Non-pigmented ciliary epithelial cell (primary cell): ENCODE measurements at regions not wholly inside any gene's neighbourhood (a gene's known extent, or its start where the extent isn't known, plus 50 kb on each side); places are given as distances from the start of the nearest gene placed in this dataset.
"Not testable (repeated sequence)": the region's sequence is repeated elsewhere in the genome, so short reads cannot be mapped to it uniquely, and the experiment has no call there.

Source experiments
- DNase-seq: peaks from one replicate; pipeline ENCODE4 v3.0.0-alpha.2; 2010; ENCODE audit warnings: low read depth

- DNase-seq, result no peak
These were observed 220.3 kb upstream of the TAS2R1 start for GRCh38 chr5:9850456-9850855.

DNA sequence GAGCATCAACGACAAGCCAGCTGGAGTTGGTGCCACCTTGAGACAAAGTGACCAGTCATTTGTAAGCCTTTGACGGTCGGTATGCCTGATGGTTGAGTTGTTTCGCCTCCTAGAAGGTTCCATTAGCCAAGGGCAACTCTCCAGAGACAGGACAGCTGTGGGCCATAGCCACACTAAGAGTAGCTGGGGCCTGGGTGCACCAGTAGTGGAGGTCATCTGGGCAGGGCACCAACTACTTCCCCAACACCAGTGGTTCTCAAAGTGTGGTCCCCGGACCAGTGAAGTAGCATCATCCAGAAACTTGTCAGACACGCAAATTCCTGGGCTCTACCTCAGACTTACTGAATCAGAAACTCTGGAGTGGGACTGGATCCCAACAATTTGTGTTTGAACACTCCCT lies 217.5 kb upstream of the TAS2R1 start:
- DNase-seq, result no peak

DNA sequence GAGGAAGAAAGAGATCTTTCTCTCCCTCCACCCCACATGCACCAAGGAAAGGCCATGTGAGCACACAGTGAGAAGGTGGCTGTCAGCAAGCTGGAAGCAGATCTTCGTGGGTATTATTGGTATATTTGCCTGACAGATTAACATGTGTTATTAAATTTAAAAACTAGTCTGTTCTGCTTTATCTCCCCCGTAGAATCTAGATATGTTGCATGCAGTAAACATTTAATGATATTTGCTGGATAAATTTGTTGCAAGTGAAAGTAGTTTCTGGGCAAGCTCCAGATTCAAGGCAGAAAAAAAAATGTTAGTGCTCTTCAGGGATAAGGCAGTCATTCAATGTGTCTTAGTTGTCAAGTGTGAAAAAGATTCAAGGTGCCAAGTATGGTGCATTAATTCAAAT lies 215.0 kb upstream of the TAS2R1 start:
- DNase-seq, result no peak

- DNase-seq, result no peak
These were observed 211.5 kb upstream of the TAS2R1 start for GRCh38 chr5:9841516-9842170.

- no peak for DNase-seq
These were observed 208.8 kb upstream of the TAS2R1 start for GRCh38 chr5:9838916-9839315.

GRCh38 chr5:9834871-9835770 lies 205.0 kb upstream of the TAS2R1 start:
- no peak for DNase-seq

DNA sequence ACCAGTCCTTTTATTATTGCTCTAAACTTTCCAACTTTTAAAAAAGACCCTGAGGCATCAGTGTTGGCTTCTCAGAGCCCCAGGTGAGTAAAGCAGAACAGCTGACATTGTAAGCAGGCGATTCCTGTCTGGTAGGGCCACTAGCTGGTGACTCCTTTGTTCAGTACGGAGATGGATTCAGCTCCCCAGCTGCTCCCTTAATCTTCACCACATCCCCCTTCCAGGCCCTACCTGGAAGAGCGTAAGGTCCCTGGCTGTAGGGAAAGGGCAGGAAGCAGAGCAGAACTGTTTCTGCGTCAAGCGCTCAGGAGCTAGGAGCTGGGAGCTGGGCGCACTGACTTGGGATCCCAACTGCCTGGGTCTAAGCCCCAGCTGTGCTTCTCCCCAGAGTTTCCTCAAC lies 203.7 kb upstream of the TAS2R1 start:
- DNase-seq, result no peak

DNA sequence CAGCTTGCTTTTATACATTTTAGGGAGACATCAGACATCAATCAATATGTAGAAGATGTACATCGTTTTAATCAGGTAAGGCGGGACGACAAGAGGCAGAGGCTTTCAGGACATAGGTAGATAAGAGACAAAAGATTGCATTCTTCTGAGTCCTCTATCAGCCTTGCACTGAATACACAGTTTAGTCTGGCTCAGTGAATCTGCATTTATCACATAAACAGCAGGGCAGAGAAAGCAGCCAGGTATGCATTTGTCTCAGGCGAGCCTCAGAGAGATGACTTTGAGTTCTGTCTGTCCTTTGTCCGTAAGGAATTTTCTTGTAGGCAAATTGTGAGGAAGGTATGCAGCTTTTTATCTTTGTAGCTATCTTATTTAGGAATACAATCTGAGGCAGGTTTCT lies 202.8 kb upstream of the TAS2R1 start:
- no peak for DNase-seq

- no peak for DNase-seq
These were observed 201.7 kb upstream of the TAS2R1 start for GRCh38 chr5:9831823-9832222.

DNA sequence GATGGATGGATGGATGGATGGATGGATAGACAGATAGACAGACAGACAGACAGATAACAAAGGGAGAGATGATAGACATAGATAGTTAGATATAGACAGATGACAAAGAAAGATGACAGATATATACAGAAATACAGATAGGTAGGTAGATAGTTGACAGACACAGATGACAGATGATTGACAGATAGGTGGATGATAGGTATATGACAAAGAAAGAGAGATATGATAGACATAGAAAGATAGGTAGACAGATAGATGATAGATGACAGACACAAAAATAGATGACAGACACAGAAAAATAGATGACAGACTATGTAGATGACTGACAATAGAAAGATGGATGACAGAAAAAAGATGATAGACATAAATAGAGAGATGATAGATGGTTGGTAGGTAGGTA lies 200.0 kb upstream of the TAS2R1 start:
- no peak for DNase-seq

DNA sequence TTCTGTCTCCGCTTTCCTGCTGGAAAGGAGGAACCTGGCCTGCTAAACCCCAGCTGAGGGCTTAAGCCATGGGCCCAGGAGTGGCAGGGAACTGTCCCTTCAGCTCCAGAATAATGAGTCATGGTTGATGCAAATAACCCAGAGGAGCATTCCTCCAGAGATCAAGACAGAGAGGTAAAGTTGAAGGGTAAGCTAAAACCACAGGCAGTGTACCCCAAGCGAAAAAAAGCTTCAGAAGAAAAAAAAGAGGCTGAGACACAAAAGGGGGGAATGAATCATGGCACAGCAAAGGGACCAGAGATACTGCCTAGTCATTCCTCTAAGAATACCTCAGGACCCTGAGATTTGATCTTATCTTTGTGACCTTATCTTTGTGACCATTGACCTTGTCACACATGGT lies 199.5 kb upstream of the TAS2R1 start:
- DNase-seq, result no peak

- no peak for DNase-seq
These were observed 190.7 kb upstream of the TAS2R1 start for GRCh38 chr5:9820691-9821449.

DNA sequence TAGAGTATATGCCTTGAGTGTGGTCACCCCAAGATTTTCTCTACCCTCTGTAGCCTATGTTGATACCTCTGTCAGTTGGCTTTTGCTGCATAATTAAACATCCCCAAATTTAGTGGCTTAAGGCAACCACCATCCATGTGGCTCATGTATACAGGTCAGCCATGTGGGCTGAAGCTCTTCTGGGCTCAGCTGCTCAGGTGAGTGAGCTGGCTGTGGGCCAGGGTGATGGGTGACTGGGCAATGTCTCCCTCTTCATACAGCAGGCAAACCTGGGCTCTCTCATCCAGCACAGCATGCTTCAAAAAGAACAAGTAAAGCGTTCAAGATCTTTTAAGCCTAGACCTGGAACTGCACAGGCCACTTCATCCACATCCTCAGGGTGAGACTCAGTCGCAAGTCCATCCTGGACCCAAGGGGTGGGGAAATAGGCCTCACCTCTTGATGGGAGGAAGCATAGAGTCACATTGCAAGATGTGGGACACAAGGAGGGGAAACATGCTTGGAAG lies 188.2 kb upstream of the TAS2R1 start:
- no peak for DNase-seq

DNA sequence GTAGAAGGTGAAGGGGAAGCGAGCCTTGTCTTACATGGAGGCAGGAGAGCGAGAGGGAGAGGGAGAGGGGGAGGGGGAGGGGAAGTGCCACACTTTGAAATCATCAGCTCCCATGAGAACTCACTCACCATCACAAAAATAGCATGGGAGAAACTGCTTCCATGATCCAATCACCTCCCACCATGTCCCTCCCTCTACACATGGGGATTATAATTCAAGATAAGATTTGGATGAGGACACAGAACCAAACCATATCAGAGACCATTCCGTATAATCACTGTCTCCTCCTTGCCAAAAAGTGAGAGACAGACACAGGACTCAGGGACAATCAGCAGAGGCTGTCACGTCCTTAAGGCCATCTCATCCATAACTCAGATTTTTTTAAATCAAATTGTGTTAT lies 187.7 kb upstream of the TAS2R1 start:
- no peak for DNase-seq

- no peak for DNase-seq
These were observed 184.9 kb upstream of the TAS2R1 start for GRCh38 chr5:9815051-9815450.

DNA sequence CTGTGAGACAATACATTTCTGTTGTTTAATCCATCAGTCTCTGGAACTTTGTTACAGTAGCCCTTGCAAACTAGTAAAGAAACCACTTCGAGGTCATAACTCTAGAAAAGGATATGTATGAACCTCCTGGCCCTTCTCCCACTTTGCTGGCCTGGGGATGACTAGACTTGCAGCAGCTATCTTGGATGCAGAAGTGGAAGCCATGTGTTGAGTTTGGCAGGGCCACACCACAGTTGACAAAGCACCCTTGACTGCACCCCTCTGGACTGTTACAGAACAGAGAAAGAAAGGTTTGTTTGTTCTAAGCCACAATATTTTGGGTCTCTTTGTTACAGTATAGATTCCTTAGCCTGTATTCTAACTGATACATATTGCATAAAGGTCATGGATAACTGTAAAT lies 183.2 kb upstream of the TAS2R1 start:
- no peak for DNase-seq

GRCh38 chr5:9807366-9807765 lies 177.2 kb upstream of the TAS2R1 start:
- not testable (repeated sequence) for DNase-seq

DNA sequence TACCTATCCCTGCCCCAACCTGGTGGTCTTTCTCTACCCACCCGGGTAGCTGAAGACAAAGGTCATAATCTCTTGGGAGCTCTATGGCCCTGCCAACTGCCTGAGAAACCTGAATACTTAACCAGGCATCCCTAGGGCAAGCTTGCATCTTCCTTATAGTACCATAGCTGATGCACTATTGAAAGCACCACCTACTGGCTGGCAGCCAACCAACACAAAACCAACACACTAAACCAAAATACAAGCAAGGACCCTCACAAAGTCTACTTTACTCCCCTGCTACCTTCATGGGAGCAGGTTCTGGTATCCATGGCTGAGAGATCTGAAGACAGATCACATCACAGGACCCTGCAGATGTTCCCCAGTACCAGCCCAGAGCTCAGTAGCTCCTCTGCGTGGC lies 171.8 kb upstream of the TAS2R1 start:
- no peak for DNase-seq

GRCh38 chr5:9799606-9800005 lies 169.5 kb upstream of the TAS2R1 start:
- DNase-seq, result no peak

- no peak for DNase-seq
These were observed 160.1 kb upstream of the TAS2R1 start for GRCh38 chr5:9790276-9790675.

DNA sequence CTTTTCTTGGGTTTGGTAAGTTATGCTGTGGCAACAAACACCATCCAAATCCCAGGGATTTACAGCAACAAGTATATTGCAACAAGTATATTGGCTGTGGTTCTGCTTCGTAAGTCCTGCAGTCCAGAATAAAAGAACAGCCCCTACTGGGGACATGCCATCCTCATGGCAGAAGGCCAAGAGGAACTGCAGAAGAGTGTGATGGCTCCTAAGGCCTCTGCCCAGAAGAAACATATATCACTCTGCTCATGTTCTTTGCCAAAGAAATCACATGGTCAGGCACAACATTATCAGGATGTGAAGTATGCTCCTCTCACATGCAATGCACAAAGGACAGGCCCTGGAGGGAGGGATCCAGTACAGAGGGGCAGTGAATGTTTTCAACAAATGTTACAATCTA lies 159.6 kb upstream of the TAS2R1 start:
- no peak for DNase-seq

DNA sequence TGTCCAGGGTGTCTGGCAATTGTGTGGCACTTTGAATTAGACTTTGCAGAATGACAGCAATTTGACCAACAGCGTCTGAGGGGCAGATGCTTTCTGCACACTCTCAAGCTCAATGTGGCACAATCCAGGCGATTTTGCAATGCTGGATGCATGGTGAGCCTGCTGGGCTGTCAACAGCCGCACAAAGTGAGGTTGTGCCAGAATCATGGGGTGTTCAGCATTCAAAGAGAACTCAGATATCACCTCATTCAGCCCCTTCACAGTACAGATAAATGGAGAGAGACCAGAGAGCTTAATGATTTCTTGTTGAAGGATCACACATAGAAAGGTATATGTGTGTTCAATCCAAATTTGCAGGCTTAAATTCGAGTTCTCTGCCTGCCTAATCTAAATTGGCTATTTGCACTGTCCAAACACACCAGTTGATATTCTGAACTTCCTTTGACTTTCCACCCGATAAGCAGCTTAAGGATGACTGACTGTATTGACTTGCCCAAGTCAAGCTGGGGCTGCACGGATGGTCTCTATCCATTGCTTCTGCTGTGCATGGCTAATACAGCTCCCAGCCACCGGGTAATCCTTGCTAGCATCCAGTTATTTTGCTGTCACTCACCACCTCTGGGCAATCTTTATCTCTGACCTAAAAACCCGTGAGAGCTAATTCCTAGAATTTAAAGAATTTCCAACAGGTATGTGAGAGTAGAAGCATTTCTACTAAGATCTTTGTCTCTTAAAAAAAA lies 157.9 kb upstream of the TAS2R1 start:
- DNase-seq, result no peak
